ENCODE measurements at regions not wholly inside any gene's neighbourhood (a gene's known extent, or its start where the extent isn't known, plus 50 kb on each side); places are given as distances from the start of the nearest gene placed in this dataset.

GRCh38 chr4:19655666-19656065, 596.0 kb upstream of the SLIT2 start:
- TF ChIP-seq CTCF (conservative IDR thresholded peaks at IDR 0.05; ENCODE audit: low read depth, low read length): no peak
- H3K4me3 ChIP-seq (ENCODE audit: low read depth, low read length): no peak overlapping the region
- DNase-seq (ENCODE audit: low read depth): no peak

GRCh38 chr4:19650903-19651864, 600.5 kb upstream of the SLIT2 start:
- TF ChIP-seq CTCF (conservative IDR thresholded peaks at IDR 0.05; ENCODE audit: low read depth, low read length): no peak
- DNase-seq (ENCODE audit: low read depth): no peak
- no peak overlapping the region for H3K4me3 ChIP-seq (ENCODE audit: low read depth, low read length)

GRCh38 chr4:19645589-19645988, 606.1 kb upstream of the SLIT2 start:
- H3K4me3 ChIP-seq (ENCODE audit: low read depth, low read length): no peak overlapping the region
- no peak for TF ChIP-seq CTCF (conservative IDR thresholded peaks at IDR 0.05; ENCODE audit: low read depth, low read length)
- DNase-seq (ENCODE audit: low read depth): no peak

GRCh38 chr4:19636451-19636850, 615.3 kb upstream of the SLIT2 start:
- TF ChIP-seq CTCF (conservative IDR thresholded peaks at IDR 0.05; ENCODE audit: low read depth, low read length): no peak
- DNase-seq (ENCODE audit: low read depth): no peak
- H3K4me3 ChIP-seq (ENCODE audit: low read depth, low read length): no peak overlapping the region

GRCh38 chr4:19631814-19632213, 619.9 kb upstream of the SLIT2 start:
- no peak overlapping the region for H3K4me3 ChIP-seq (ENCODE audit: low read depth, low read length)
- TF ChIP-seq CTCF (conservative IDR thresholded peaks at IDR 0.05; ENCODE audit: low read depth, low read length): no peak
- no peak for DNase-seq (ENCODE audit: low read depth)

- TF ChIP-seq CTCF (conservative IDR thresholded peaks at IDR 0.05; ENCODE audit: low read depth, low read length): no peak
- no peak for DNase-seq (ENCODE audit: low read depth)
- no peak overlapping the region for H3K4me3 ChIP-seq (ENCODE audit: low read depth, low read length)
These were observed 627.8 kb upstream of the SLIT2 start for GRCh38 chr4:19623866-19624265.
